Hepatocyte (in vitro differentiated cells): ENCODE measurements at regions not wholly inside any gene's neighbourhood (a gene's known extent, or its start where the extent isn't known, plus 50 kb on each side); places are given as distances from the start of the nearest gene placed in this dataset.

ENCODE experiments used
- EZH2 ChIP-seq: fragments of 200-600 bp; sonication (generic); IDR thresholded peaks from 2 replicates; pipeline ENCODE4 v1.6.1; 2016; ENCODE audit warnings: antibody characterized with exemption, mild to moderate bottlenecking, borderline replicate concordance
- EZH2phosphoT487 ChIP-seq: fragments of 200-600 bp; sonication (generic); IDR thresholded peaks from one replicate; pipeline ENCODE4 v1.6.1; 2018; ENCODE audit warnings: antibody characterized with exemption, mild to moderate bottlenecking, low read depth, moderate library complexity; ENCODE audit not compliant: unreplicated experiment, severe bottlenecking
- TF ChIP-seq, protein P1 (sequence below): fragments of 200-600 bp; sonication (generic); IDR thresholded peaks from 2 replicates; pipeline ENCODE4 v1.5.1; 2016; ENCODE audit warnings: antibody characterized with exemption, mild to moderate bottlenecking; ENCODE audit not compliant: poor library complexity

DNA sequence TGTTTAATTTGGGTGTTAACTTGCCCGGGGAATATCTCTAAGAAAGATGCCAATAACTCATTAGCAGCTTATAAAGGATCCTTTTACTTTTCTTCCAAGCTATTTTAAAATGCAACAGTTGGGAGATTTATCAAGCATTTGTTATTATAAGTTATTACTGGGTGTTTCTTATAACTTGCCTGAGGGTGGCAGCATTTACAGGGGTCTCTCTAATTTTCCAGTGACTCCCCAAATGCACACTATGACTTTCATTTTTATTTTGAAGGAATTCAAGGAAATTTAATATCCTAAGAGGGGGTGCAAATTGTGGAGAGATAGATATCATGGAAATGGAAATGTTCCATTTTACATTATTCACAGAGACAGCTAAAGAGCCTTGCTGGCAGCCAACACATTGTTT lies 138.0 kb downstream of the PDGFRA start:
- TF ChIP-seq, protein P1, sequence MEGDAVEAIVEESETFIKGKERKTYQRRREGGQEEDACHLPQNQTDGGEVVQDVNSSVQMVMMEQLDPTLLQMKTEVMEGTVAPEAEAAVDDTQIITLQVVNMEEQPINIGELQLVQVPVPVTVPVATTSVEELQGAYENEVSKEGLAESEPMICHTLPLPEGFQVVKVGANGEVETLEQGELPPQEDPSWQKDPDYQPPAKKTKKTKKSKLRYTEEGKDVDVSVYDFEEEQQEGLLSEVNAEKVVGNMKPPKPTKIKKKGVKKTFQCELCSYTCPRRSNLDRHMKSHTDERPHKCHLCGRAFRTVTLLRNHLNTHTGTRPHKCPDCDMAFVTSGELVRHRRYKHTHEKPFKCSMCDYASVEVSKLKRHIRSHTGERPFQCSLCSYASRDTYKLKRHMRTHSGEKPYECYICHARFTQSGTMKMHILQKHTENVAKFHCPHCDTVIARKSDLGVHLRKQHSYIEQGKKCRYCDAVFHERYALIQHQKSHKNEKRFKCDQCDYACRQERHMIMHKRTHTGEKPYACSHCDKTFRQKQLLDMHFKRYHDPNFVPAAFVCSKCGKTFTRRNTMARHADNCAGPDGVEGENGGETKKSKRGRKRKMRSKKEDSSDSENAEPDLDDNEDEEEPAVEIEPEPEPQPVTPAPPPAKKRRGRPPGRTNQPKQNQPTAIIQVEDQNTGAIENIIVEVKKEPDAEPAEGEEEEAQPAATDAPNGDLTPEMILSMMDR: no peak
- TF ChIP-seq EZH2: no peak
- no peak for TF ChIP-seq EZH2phosphoT487
